Glutamatergic neuron (in vitro differentiated cells): ENCODE measurements at regions not wholly inside any gene's neighbourhood (a gene's known extent, or its start where the extent isn't known, plus 50 kb on each side); places are given as distances from the start of the nearest gene placed in this dataset.

Experiments used
- DNase-seq: peaks from one replicate; pipeline ENCODE4 v3.0.0; 2022
- H3K27ac Mint-ChIP-seq: one replicate; pipeline ENCODE4 v1.8.0; 2020; ENCODE audit warnings: mild to moderate bottlenecking, mixed read lengths, inconsistent platforms; ENCODE audit not compliant: unreplicated experiment
- H3K27me3 Mint-ChIP-seq: one replicate; pipeline ENCODE4 v1.8.0; 2020; ENCODE audit warnings: mild to moderate bottlenecking, moderate library complexity, mixed read lengths, inconsistent platforms; ENCODE audit not compliant: unreplicated experiment
- H3K36me3 Mint-ChIP-seq: one replicate; pipeline ENCODE4 v1.8.0; 2020; ENCODE audit warnings: mild to moderate bottlenecking, mixed read lengths, inconsistent platforms; ENCODE audit not compliant: unreplicated experiment
- H3K4me1 Mint-ChIP-seq: one replicate; pipeline ENCODE4 v1.8.0; 2020; ENCODE audit warnings: mild to moderate bottlenecking, low read depth, mixed read lengths, inconsistent platforms; ENCODE audit not compliant: unreplicated experiment
- H3K4me3 Mint-ChIP-seq: one replicate; pipeline ENCODE4 v1.8.0; 2020; ENCODE audit warnings: mild to moderate bottlenecking, mixed read lengths, inconsistent platforms; ENCODE audit not compliant: unreplicated experiment
- H3K9me3 Mint-ChIP-seq: one replicate; pipeline ENCODE4 v1.8.0; 2020; ENCODE audit warnings: mild to moderate bottlenecking, moderate library complexity, mixed read lengths, inconsistent platforms; ENCODE audit not compliant: unreplicated experiment
- TF ChIP-seq, protein P1 (sequence below): fragments of 200-600 bp; sonication (generic); IDR thresholded peaks from one replicate; pipeline ENCODE4 v1.5.0; 2021; ENCODE audit not compliant: partially characterized antibody, unreplicated experiment

DNA sequence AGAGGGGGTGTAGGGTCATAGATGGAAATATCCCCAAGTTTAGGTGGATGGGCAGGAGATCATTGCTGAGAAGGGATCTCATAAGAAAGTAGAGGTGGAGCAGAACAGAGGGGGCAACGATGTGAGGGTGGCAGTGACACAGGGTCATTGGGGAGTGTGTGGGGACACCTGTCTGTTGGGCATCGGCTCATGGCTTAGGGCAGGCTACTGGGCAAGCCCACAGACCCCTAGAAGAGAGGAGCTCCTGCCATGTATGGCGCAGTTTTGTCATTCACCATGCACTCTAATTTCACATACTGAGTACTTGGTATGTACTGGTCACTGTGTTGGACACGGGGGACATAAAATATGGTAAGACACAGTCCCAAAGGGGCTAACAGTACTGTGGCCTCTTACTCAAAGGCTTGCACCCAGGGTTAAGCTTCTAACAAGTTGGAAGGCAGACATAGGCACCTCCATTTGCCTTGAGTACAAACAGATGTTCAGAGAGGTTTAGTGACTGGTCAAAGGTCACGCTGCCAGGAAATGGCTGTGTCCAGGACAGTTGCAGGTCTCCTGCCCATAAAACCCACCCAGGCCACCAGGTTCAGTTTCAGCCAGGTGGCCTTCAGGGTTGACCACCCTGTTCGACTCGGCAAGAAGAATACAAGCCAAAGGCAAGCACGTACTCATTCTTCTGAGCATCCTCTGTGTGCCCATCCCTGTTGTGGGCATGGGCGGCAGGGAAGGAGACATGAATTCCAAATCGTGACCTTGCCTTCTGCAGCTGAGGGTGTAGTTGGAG, 580.2 kb downstream of the KCNJ18 start:
- no peak overlapping the region for H3K27ac Mint-ChIP-seq
- H3K4me1 Mint-ChIP-seq = no peaks in the 10 kb centered on the region
- TF ChIP-seq, protein P1, sequence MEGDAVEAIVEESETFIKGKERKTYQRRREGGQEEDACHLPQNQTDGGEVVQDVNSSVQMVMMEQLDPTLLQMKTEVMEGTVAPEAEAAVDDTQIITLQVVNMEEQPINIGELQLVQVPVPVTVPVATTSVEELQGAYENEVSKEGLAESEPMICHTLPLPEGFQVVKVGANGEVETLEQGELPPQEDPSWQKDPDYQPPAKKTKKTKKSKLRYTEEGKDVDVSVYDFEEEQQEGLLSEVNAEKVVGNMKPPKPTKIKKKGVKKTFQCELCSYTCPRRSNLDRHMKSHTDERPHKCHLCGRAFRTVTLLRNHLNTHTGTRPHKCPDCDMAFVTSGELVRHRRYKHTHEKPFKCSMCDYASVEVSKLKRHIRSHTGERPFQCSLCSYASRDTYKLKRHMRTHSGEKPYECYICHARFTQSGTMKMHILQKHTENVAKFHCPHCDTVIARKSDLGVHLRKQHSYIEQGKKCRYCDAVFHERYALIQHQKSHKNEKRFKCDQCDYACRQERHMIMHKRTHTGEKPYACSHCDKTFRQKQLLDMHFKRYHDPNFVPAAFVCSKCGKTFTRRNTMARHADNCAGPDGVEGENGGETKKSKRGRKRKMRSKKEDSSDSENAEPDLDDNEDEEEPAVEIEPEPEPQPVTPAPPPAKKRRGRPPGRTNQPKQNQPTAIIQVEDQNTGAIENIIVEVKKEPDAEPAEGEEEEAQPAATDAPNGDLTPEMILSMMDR = no peak
- no peak overlapping the region for H3K4me3 Mint-ChIP-seq
- peaks cover 13% of the 10 kb centered on the region for H3K27me3 Mint-ChIP-seq
- peaks cover 20% of the 10 kb centered on the region for H3K9me3 Mint-ChIP-seq
- H3K36me3 Mint-ChIP-seq = peaks cover 7% of the 10 kb centered on the region
- DNase-seq = no peak

DNA sequence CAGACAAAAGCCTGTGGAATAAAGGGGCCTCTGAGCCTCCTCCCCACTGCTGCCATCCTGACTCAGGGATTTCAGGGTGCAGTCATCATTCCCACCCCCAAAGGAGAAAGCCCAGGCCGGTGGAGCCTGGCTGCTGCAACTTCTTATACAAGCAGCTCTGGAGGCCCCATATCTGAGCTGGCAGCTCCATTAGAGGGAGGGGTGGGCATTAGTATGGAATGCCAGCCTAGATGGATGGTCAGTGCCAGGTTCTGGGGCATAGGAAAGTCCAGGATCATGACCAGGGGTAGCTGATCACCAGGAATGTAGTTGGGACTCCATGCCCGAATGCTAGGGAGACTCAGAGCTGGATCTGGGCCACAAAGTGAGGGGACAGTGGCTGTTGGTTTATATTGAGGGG, 581.0 kb downstream of the KCNJ18 start:
- Mint-ChIP-seq H3K4me3 (no peak overlapping the region), H3K9me3 (peaks cover 17% of the 10 kb centered on the region), H3K36me3 (peaks cover 7% of the 10 kb centered on the region), H3K27me3 (peaks cover 13% of the 10 kb centered on the region), H3K27ac (no peak overlapping the region), H3K4me1 (no peaks in the 10 kb centered on the region)
- no peak for DNase-seq
- TF ChIP-seq, protein P1 = no peak

DNA sequence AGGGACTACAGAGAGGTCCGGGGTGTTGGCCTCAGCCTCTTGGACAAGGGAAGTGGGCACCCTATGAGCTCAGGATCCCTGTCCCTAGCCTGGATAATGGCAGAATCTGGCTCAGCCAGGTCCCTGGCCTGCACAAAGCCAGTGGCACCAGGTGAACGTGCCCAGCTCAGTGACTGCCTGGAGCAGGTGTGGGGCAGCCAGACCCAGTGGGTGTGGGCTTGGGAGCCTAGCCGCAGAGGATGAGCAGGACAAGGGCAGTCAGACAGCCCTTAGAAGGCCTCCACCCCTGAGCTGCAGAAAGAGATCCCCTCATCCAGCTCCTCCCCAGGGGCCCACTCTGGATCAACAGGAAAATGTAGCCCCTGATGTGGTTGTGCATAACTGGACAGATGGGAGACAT, 585.3 kb downstream of the KCNJ18 start:
- H3K4me1 Mint-ChIP-seq = no peaks in the 10 kb centered on the region
- peaks cover 3% of the 10 kb centered on the region for H3K9me3 Mint-ChIP-seq
- TF ChIP-seq, protein P1 = no peak
- H3K27ac Mint-ChIP-seq = no peak overlapping the region
- DNase-seq = no peak
- H3K36me3 Mint-ChIP-seq = no peaks in the 10 kb centered on the region
- H3K4me3 Mint-ChIP-seq = no peak overlapping the region
- peaks cover 2% of the 10 kb centered on the region for H3K27me3 Mint-ChIP-seq

DNA sequence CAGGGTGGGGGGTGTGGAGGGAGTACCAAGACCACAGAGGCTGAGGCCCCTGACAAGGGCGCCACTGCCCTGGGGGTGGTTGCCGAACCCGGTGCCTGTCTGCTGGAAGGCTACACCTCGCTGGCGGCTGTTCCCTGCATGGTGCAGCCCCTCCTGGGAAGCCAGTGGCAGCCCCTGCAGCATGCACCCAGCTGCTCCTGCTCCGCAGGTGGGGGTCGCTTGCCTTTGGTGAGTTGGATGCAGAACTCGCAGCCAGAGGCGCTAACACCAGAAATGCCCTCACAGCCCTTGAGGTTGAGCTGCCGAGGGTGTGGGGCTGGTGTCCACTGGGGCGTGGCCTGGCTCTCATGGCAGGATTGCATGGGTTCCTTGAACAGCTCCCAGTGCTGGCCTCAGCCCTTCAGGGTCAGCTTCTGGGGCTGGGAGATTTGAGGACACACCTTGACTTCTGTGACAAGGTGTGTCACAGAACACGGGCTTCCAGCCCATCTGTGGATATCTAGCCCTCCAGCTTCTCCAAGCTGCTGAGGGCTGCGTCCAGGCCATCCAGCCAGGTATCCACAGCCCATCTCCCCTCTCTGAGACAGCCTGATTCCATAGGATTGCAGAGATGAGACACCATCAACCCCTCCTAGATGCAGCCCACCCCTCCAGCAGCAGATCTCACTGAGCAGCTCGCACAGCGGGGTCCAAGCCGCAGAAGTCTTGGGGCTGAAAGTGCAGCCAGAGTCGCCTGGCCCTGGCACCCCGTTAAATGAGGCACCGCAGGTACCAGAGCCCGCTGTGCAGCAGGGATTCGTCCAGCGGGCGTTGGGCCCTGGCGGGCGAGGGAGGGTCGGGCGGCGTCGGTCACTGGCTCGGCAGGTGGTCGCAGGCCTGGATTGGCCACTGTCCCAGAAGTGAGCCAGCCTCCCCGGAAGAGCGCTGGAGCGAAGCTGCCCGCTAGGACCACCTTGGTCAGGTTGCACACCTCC, 586.3 kb downstream of the KCNJ18 start:
- DNase-seq = no peak
- TF ChIP-seq, protein P1 = no peak
- no peak overlapping the region for H3K27ac Mint-ChIP-seq
- H3K9me3 Mint-ChIP-seq = no peaks in the 10 kb centered on the region
- peaks cover 2% of the 10 kb centered on the region for H3K27me3 Mint-ChIP-seq
- no peak overlapping the region for H3K4me3 Mint-ChIP-seq
- H3K36me3 Mint-ChIP-seq = no peaks in the 10 kb centered on the region
- H3K4me1 Mint-ChIP-seq = no peaks in the 10 kb centered on the region
